ENCODE measurements at regions not wholly inside any gene's neighbourhood (a gene's known extent, or its start where the extent isn't known, plus 50 kb on each side); places are given as distances from the start of the nearest gene placed in this dataset.

DNA sequence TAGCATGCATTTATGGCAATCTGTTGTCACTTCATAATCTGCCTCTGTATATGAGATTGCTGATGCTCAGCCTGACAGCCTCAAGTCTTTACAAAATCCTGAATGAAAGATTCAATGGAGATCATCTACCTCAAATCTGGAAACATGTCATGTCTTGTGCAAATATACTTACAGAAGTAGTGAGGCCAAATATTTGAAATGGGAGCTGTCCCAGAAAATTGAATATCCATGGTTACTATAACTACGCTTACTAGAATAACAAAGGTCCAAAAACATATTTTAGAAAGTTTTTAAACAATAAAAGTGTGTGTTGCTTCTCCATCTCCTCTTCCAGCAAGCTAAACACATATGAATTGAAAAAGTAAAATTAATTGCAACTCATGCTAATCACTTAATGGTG lies 133.2 kb upstream of the DPH6 start:
- Histone ChIP-seq H3K9me3 (ENCODE audit: low read length) (no peaks in the 10 kb centered on the region), H3K9ac (ENCODE audit: insufficient read depth, low read depth, low read length) (no peak overlapping the region), H3K4me2 (ENCODE audit: low read depth, low read length) (no peak overlapping the region), H2AFZ (ENCODE audit: low read length) (no peak overlapping the region), H3K4me3 (replicated peaks in 1 of 3; ENCODE audit: insufficient read depth in 1 of 3, low read depth in 2 of 3, low read length in 3 of 3) (no peak overlapping the region), H3K27me3 (ENCODE audit: control insufficient read depth in 1 of 2, insufficient read depth in 2 of 2, low read length in 2 of 2) (no peaks in the 10 kb centered on the region), H3K36me3 (replicated peaks in 1 of 2; ENCODE audit: control insufficient read depth in 1 of 2, insufficient read depth in 2 of 2, low read length in 2 of 2) (no peaks in the 10 kb centered on the region), H3K4me1 (ENCODE audit: insufficient read depth, low read length) (peaks cover 5% of the 10 kb centered on the region; the same call in 1 of the 2 replicates), H3K27ac (ENCODE audit: extremely low read length, insufficient read depth, low read length) (no peak overlapping the region), H3K79me2 (ENCODE audit: insufficient read depth, low read length) (no peaks in the 10 kb centered on the region), H4K20me1 (ENCODE audit: insufficient read depth, low read length) (no peaks in the 10 kb centered on the region)
- in situ Hi-C loops (cut with HindIII; ENCODE audit: extremely low pct_ligation_motif_present, low pct_unique_long_range_greater_than_20kb) (no loop called here), intact Hi-C loops (cut with micrococcal nuclease; ENCODE audit: unreplicated experiment) (no loop called here)
- FAIRE-seq (no peak), DNase-seq (ENCODE audit: low spot score) (no peak), ATAC-seq (no peak)
- no TSS peak for BruUV-seq (replicated peaks)
- ChIA-PET POLR2A (no interaction called here), CTCF (ENCODE audit: low intra/inter-chr PET ratio, low total read pairs) (no interaction called here)
- WGBS (ENCODE audit: low lambda C conversion rate), result 33% methylated on average over 1 of the region's 1 CpG
- TF ChIP-seq, protein P1, sequence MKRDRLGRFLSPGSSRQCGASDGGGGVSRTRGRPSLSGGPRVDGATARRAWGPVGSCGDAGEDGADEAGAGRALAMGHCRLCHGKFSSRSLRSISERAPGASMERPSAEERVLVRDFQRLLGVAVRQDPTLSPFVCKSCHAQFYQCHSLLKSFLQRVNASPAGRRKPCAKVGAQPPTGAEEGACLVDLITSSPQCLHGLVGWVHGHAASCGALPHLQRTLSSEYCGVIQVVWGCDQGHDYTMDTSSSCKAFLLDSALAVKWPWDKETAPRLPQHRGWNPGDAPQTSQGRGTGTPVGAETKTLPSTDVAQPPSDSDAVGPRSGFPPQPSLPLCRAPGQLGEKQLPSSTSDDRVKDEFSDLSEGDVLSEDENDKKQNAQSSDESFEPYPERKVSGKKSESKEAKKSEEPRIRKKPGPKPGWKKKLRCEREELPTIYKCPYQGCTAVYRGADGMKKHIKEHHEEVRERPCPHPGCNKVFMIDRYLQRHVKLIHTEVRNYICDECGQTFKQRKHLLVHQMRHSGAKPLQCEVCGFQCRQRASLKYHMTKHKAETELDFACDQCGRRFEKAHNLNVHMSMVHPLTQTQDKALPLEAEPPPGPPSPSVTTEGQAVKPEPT (CRISPR knock-in tag; IDR thresholded peaks at IDR 0.05; ENCODE audit: low read depth), result no peak
- TF ChIP-seq MIXL1 (CRISPR knock-in tag; IDR thresholded peaks at IDR 0.05), result no peak
- TF ChIP-seq ZNF572 (CRISPR knock-in tag; IDR thresholded peaks at IDR 0.05), result no peak
- no peak for TF ChIP-seq ZNF225 (CRISPR knock-in tag; IDR thresholded peaks at IDR 0.05)
- no peak for TF ChIP-seq IRF2 (CRISPR knock-in tag; IDR thresholded peaks at IDR 0.05)
- TF ChIP-seq SNAPC2 (CRISPR knock-in tag; IDR thresholded peaks at IDR 0.05), result no peak
- TF ChIP-seq KDM2A (CRISPR knock-in tag; IDR thresholded peaks at IDR 0.05; ENCODE audit: borderline replicate concordance, low read depth), result no peak

DNA sequence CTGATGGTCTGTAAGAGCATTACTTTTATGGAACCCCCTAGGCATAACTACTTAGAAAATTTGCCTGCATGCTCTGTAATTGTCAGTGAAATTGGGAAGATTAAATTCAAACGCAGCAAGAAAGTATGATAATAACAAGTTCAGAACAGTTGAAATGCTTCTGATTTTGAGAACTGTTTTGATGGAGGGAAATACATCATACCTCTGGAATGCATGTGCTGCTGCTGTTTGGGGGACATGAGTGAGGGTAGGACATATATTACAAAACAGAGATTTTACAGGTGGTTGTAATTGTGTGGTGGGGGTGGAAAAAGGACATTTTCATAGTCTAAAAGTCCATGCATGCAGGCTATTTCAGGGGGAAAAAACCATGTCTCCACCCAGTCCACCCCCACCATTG lies 135.0 kb upstream of the DPH6 start:
- BruUV-seq (replicated peaks), result no TSS peak
- Histone ChIP-seq H3K9me3 (ENCODE audit: low read length) (no peaks in the 10 kb centered on the region), H3K36me3 (replicated peaks in 1 of 2; ENCODE audit: control insufficient read depth in 1 of 2, insufficient read depth in 2 of 2, low read length in 2 of 2) (no peaks in the 10 kb centered on the region), H3K4me2 (ENCODE audit: low read depth, low read length) (no peak overlapping the region), H3K79me2 (ENCODE audit: insufficient read depth, low read length) (no peaks in the 10 kb centered on the region), H3K4me1 (ENCODE audit: insufficient read depth, low read length) (no peaks in the 10 kb centered on the region), H3K4me3 (replicated peaks in 1 of 3; ENCODE audit: insufficient read depth in 1 of 3, low read depth in 2 of 3, low read length in 3 of 3) (no peak overlapping the region), H3K27me3 (ENCODE audit: control insufficient read depth in 1 of 2, insufficient read depth in 2 of 2, low read length in 2 of 2) (no peaks in the 10 kb centered on the region), H2AFZ (ENCODE audit: low read length) (no peak overlapping the region), H3K27ac (ENCODE audit: extremely low read length, insufficient read depth, low read length) (no peak overlapping the region), H4K20me1 (ENCODE audit: insufficient read depth, low read length) (no peaks in the 10 kb centered on the region), H3K9ac (ENCODE audit: insufficient read depth, low read depth, low read length) (no peak overlapping the region)
- DNase-seq (ENCODE audit: low spot score) (no peak), ATAC-seq (no peak), FAIRE-seq (no peak)
- POLR2A ChIA-PET, result no interaction called here
- 0% methylated on average over 1 of the region's 1 CpG for WGBS (ENCODE audit: low lambda C conversion rate)
- intact Hi-C loops (cut with micrococcal nuclease; ENCODE audit: unreplicated experiment), result no loop called here
- CTCF ChIA-PET (ENCODE audit: low intra/inter-chr PET ratio, low total read pairs), result no interaction called here
- in situ Hi-C loops (cut with HindIII; ENCODE audit: extremely low pct_ligation_motif_present, low pct_unique_long_range_greater_than_20kb), result no loop called here
- TF ChIP-seq, protein P2, sequence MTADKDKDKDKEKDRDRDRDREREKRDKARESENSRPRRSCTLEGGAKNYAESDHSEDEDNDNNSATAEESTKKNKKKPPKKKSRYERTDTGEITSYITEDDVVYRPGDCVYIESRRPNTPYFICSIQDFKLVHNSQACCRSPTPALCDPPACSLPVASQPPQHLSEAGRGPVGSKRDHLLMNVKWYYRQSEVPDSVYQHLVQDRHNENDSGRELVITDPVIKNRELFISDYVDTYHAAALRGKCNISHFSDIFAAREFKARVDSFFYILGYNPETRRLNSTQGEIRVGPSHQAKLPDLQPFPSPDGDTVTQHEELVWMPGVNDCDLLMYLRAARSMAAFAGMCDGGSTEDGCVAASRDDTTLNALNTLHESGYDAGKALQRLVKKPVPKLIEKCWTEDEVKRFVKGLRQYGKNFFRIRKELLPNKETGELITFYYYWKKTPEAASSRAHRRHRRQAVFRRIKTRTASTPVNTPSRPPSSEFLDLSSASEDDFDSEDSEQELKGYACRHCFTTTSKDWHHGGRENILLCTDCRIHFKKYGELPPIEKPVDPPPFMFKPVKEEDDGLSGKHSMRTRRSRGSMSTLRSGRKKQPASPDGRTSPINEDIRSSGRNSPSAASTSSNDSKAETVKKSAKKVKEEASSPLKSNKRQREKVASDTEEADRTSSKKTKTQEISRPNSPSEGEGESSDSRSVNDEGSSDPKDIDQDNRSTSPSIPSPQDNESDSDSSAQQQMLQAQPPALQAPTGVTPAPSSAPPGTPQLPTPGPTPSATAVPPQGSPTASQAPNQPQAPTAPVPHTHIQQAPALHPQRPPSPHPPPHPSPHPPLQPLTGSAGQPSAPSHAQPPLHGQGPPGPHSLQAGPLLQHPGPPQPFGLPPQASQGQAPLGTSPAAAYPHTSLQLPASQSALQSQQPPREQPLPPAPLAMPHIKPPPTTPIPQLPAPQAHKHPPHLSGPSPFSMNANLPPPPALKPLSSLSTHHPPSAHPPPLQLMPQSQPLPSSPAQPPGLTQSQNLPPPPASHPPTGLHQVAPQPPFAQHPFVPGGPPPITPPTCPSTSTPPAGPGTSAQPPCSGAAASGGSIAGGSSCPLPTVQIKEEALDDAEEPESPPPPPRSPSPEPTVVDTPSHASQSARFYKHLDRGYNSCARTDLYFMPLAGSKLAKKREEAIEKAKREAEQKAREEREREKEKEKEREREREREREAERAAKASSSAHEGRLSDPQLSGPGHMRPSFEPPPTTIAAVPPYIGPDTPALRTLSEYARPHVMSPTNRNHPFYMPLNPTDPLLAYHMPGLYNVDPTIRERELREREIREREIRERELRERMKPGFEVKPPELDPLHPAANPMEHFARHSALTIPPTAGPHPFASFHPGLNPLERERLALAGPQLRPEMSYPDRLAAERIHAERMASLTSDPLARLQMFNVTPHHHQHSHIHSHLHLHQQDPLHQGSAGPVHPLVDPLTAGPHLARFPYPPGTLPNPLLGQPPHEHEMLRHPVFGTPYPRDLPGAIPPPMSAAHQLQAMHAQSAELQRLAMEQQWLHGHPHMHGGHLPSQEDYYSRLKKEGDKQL (CRISPR knock-in tag; IDR thresholded peaks at IDR 0.05; ENCODE audit: low read depth), result no peak
- TF ChIP-seq RXRB (CRISPR knock-in tag; IDR thresholded peaks at IDR 0.05; ENCODE audit: borderline replicate concordance) (no peak), HNF4A (CRISPR knock-in tag; IDR thresholded peaks at IDR 0.05) (no peak)

Measured in HepG2 (cell line).